Cerebellar cortex (tissue), 1 donor: ENCODE measurements at regions not wholly inside any gene's neighbourhood (a gene's known extent, or its start where the extent isn't known, plus 50 kb on each side); places are given as distances from the start of the nearest gene placed in this dataset.

Experiments
- DNase-seq: peaks from one replicate; pipeline ENCODE4 v3.0.0-alpha.2; 2015; ENCODE audit warnings: low spot score

GRCh38 chr2:129895526-129896082 is 83.9 kb upstream of the RAB6C start:
- no peak for DNase-seq

GRCh38 chr2:129896226-129897100 is 83.0 kb upstream of the RAB6C start:
- DNase-seq: no peak

GRCh38 chr2:129901754-129902415 is 77.6 kb upstream of the RAB6C start:
- no peak for DNase-seq

GRCh38 chr2:129902731-129903585 is 76.5 kb upstream of the RAB6C start:
- DNase-seq: no peak

- no peak for DNase-seq
Observed at GRCh38 chr2:129903586-129904425, 75.7 kb upstream of the RAB6C start.

- no peak for DNase-seq
Observed at GRCh38 chr2:129904532-129905446, 74.7 kb upstream of the RAB6C start.

GRCh38 chr2:129905664-129906081 is 73.8 kb upstream of the RAB6C start:
- DNase-seq: no peak

- DNase-seq: no peak
Observed at GRCh38 chr2:129906139-129906860, 73.2 kb upstream of the RAB6C start.

- no peak for DNase-seq
Observed at GRCh38 chr2:129906861-129907235, 72.6 kb upstream of the RAB6C start.

GRCh38 chr2:129907256-129907998 is 72.0 kb upstream of the RAB6C start:
- DNase-seq: no peak

GRCh38 chr2:129908721-129909373 is 70.6 kb upstream of the RAB6C start:
- DNase-seq: no peak

- no peak for DNase-seq
Observed at GRCh38 chr2:129909651-129910418, 69.6 kb upstream of the RAB6C start.

- DNase-seq: no peak
Observed at GRCh38 chr2:129910446-129911362, 68.8 kb upstream of the RAB6C start.

- no peak for DNase-seq
Observed at GRCh38 chr2:129911363-129912065, 68.0 kb upstream of the RAB6C start.

- no peak for DNase-seq
Observed at GRCh38 chr2:129912066-129912820, 67.2 kb upstream of the RAB6C start.
